ENCODE measurements at regions not wholly inside any gene's neighbourhood (a gene's known extent, or its start where the extent isn't known, plus 50 kb on each side); places are given as distances from the start of the nearest gene placed in this dataset.

GRCh38 chr7:34337163-34337562 is 320.9 kb upstream of the NPSR1 start (continued):
- TF ChIP-seq ZNF77 (CRISPR knock-in tag; IDR thresholded peaks at IDR 0.05): no peak
- TF ChIP-seq ZNF408 (CRISPR knock-in tag; IDR thresholded peaks at IDR 0.05; ENCODE audit: low read depth): no peak
- no peak for TF ChIP-seq KDM5B (IDR thresholded peaks at IDR 0.05; ENCODE audit: insufficient replicate concordance, low read depth, low read length)
- no peak for TF ChIP-seq HOMEZ (CRISPR knock-in tag; IDR thresholded peaks at IDR 0.05)

- no peak for DNase-seq (ENCODE audit: extremely low read depth in 1 of 4, low spot score in 3 of 4)
- H3K4me2 ChIP-seq (ENCODE audit: insufficient read depth, low read length): no peak overlapping the region
- no peaks in the 10 kb centered on the region for H4K20me1 ChIP-seq (replicated peaks; ENCODE audit: control insufficient read depth, insufficient read depth, low read length)
- no peak overlapping the region for H2AFZ ChIP-seq (ENCODE audit: low read depth, low read length)
- WGBS (ENCODE audit: insufficient coverage, low coverage, missing lambda C conversion rate): 3% methylated on average over 3 of the region's 3 CpGs
- H3K27me3 ChIP-seq (ENCODE audit: control insufficient read depth in 2 of 2, insufficient read depth in 2 of 2, low read length in 2 of 2): no peaks in the 10 kb centered on the region
- in situ Hi-C loops (cut with MboI) (no loop called here), intact Hi-C loops (cut with micrococcal nuclease) (no loop called here)
- no peak for TF ChIP-seq L3MBTL2 (IDR thresholded peaks at IDR 0.05)
- no peak for TF ChIP-seq ZSCAN32 (CRISPR knock-in tag; IDR thresholded peaks at IDR 0.05)
- TF ChIP-seq SMARCC2 (IDR thresholded peaks at IDR 0.05; ENCODE audit: low read depth): no peak
- TF ChIP-seq CHD1 (IDR thresholded peaks at IDR 0.05; ENCODE audit: low read length): no peak
- TF ChIP-seq HMGN3 (IDR thresholded peaks at IDR 0.05; ENCODE audit: borderline replicate concordance, extremely low read depth, insufficient read length, low read depth, low read length): no peak
- TF ChIP-seq PTBP1 (IDR thresholded peaks at IDR 0.05; ENCODE audit: low read depth, low read length): no peak
- no peak for TF ChIP-seq CLOCK (CRISPR knock-in tag; IDR thresholded peaks at IDR 0.05; ENCODE audit: borderline replicate concordance)
- TF ChIP-seq NFIX (CRISPR knock-in tag; IDR thresholded peaks at IDR 0.05; ENCODE audit: low read depth): no peak
- no peak for TF ChIP-seq HNRNPUL1 (IDR thresholded peaks at IDR 0.05; ENCODE audit: low read length)
- TF ChIP-seq MTA1 (IDR thresholded peaks at IDR 0.05; ENCODE audit: borderline replicate concordance): no peak
- no peak for TF ChIP-seq NELFE (IDR thresholded peaks at IDR 0.05; ENCODE audit: insufficient read depth, insufficient read length)
- TF ChIP-seq PYGO2 (tag; IDR thresholded peaks at IDR 0.05): no peak
- POLR2A ChIA-PET: no interaction called here
- H3K4me1 ChIP-seq (replicated peaks in 1 of 2; ENCODE audit: control insufficient read depth in 2 of 2, insufficient read depth in 2 of 2, low read length in 2 of 2): no peaks in the 10 kb centered on the region
- H3K9me1 ChIP-seq (ENCODE audit: control insufficient read depth, insufficient read depth, low read length): no peaks in the 10 kb centered on the region
- CTCF ChIA-PET (ENCODE audit: low intra/inter-chr PET ratio): no interaction called here
- no peaks in the 10 kb centered on the region for H3K79me2 ChIP-seq (ENCODE audit: control insufficient read depth, insufficient read depth, low read length)
- H3K36me3 ChIP-seq (ENCODE audit: control insufficient read depth, insufficient read depth, low read length): no peaks in the 10 kb centered on the region
- no peak overlapping the region for H3K9ac ChIP-seq (ENCODE audit: insufficient read depth in 1 of 2, low read depth in 2 of 2, low read length in 2 of 2)
- FAIRE-seq: no peak
- BruUV-seq (replicated peaks): no TSS peak
- no peak for ATAC-seq
- H3K4me3 ChIP-seq: no peak overlapping the region
- no peak overlapping the region for H3K27ac ChIP-seq (ENCODE audit: extremely low read depth, low read depth, low read length)
- H3K9me3 ChIP-seq (replicated peaks; ENCODE audit: control insufficient read depth, insufficient read depth, low read depth, low read length): no peaks in the 10 kb centered on the region
These were observed 319.0 kb upstream of the NPSR1 start for GRCh38 chr7:34338961-34339526.
